Left ventricle myocardium inferior (tissue), 1 donor: ENCODE measurements at regions not wholly inside any gene's neighbourhood (a gene's known extent, or its start where the extent isn't known, plus 50 kb on each side); places are given as distances from the start of the nearest gene placed in this dataset.

Source experiments
- DNase-seq: peaks from one replicate; pipeline ENCODE4 v3.0.0-alpha.2; 2020
- H3K27ac ChIP-seq: fragments of 200-600 bp; replicated peaks from 2 replicates; pipeline ENCODE4 v1.8.0; 2021
- H3K27me3 ChIP-seq: fragments of 200-600 bp; 2 replicates; pipeline ENCODE4 v1.8.0; 2021; ENCODE audit warnings: low read depth
- H3K36me3 ChIP-seq: fragments of 200-600 bp; 2 replicates; pipeline ENCODE4 v1.8.0; 2021
- H3K4me1 ChIP-seq: fragments of 200-600 bp; 2 replicates; pipeline ENCODE4 v1.8.0; 2021
- H3K4me3 ChIP-seq: fragments of 200-600 bp; 2 replicates; pipeline ENCODE4 v1.8.0; 2021; ENCODE audit warnings: mild to moderate bottlenecking, moderate library complexity
- H3K9me3 ChIP-seq: fragments of 200-600 bp; replicated peaks from 2 replicates; pipeline ENCODE4 v1.8.0; 2021
- intact Hi-C: fragments of 100-400 bp; cut with micrococcal nuclease; formaldehyde crosslinking; loops from one replicate; pipeline ENCODE4 v1.11.0; 2022
- TF ChIP-seq, protein P1 (sequence below): fragments of 200-600 bp; IDR thresholded peaks from 2 replicates; pipeline ENCODE4 v1.8.0; 2021; ENCODE audit warnings: antibody characterized with exemption, mild to moderate bottlenecking, borderline replicate concordance
- donor health status: DM: no; HTN: yes; CAD: no; lungs with severe emphysema.

DNA sequence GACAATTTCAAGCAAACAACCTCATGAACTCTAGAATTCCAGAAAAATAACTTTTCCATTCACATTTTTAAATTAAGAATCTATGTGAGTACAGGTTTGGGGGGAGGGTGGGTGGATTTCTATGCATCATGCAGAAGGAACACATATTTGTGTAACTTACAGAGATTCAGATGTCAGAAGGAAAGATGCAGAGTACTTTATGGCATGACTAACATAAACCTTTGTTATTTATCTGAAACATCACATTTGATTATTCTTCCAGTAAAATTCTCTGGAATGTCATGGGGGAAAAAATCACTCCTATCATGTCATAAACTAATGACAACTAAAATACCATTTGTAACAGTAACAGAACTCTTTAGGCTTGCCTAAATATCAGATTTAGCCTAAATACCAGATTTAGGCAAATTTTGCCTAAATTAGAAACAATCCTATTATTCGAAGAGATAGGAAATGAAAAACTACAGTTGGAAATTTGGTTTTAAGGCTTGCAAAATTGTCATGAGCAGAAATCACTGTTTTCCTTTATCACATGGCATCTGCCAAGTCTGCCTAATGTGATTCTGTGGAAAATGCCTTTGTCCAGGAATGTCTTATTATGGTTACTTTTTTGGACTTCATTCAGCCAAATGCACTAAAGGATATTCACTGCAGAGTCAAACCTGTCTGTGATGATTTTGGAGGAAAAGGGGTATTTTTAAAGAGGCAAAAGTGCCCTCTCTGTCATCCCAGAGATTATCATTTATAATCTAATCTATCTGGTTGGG lies 527.7 kb upstream of the CELF2 start:
- Histone ChIP-seq H3K36me3 (no peaks in the 10 kb centered on the region), H3K9me3 (no peaks in the 10 kb centered on the region), H3K27me3 (no peaks in the 10 kb centered on the region), H3K4me1 (no peaks in the 10 kb centered on the region), H3K27ac (no peak overlapping the region), H3K4me3 (no peak overlapping the region)
- TF ChIP-seq, protein P1, sequence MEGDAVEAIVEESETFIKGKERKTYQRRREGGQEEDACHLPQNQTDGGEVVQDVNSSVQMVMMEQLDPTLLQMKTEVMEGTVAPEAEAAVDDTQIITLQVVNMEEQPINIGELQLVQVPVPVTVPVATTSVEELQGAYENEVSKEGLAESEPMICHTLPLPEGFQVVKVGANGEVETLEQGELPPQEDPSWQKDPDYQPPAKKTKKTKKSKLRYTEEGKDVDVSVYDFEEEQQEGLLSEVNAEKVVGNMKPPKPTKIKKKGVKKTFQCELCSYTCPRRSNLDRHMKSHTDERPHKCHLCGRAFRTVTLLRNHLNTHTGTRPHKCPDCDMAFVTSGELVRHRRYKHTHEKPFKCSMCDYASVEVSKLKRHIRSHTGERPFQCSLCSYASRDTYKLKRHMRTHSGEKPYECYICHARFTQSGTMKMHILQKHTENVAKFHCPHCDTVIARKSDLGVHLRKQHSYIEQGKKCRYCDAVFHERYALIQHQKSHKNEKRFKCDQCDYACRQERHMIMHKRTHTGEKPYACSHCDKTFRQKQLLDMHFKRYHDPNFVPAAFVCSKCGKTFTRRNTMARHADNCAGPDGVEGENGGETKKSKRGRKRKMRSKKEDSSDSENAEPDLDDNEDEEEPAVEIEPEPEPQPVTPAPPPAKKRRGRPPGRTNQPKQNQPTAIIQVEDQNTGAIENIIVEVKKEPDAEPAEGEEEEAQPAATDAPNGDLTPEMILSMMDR, result no peak
- intact Hi-C loops, result no loop called here
- no peak for DNase-seq

DNA sequence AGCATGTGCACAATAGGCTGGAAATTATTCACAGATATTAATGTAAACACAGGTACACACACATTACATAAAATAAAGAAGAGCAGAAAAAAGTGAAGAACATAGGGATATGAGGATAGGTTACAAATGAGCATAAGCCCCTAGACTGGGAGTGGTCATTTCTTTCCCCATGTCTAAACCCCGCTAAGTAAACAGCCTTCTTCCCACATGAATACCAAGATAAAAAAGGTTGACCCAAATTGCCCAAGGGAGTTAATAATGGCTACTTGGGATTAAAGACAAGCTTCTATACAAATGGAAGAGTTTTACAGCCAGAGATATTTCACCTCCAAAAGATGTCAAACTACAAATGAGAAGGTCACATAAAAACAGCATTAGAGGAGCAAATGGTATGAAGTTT lies 527.1 kb upstream of the CELF2 start:
- DNase-seq, result no peak
- Histone ChIP-seq H3K9me3 (no peaks in the 10 kb centered on the region), H3K36me3 (no peaks in the 10 kb centered on the region), H3K4me3 (no peak overlapping the region), H3K4me1 (no peaks in the 10 kb centered on the region), H3K27me3 (no peaks in the 10 kb centered on the region), H3K27ac (no peak overlapping the region)
- TF ChIP-seq, protein P1, result no peak
- intact Hi-C loops, result no loop called here

DNA sequence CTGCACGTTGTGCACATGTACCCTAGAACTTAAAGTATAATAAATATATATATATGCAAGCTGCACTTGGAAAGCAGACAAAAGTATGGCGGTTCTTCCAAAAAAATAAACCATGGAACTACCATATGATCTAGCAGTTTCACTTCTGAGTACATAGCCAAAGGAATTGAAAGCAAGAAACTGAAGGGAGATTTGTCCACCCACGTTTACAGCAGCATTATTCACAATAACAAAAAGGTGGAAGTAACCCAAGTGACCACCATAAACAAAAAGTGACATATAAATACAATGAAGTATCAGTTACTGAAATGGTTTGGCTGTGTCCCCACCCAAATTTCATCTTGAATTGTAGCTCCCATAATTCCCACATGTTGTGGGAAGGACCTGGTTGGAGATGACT lies 525.3 kb upstream of the CELF2 start:
- no peak overlapping the region for H3K27ac ChIP-seq
- no peak overlapping the region for H3K4me3 ChIP-seq
- DNase-seq, result no peak
- TF ChIP-seq, protein P1, result no peak
- intact Hi-C loops, result no loop called here
- no peaks in the 10 kb centered on the region for H3K36me3 ChIP-seq
- H3K9me3 ChIP-seq, result no peaks in the 10 kb centered on the region
- no peaks in the 10 kb centered on the region for H3K27me3 ChIP-seq
- H3K4me1 ChIP-seq, result no peaks in the 10 kb centered on the region

DNA sequence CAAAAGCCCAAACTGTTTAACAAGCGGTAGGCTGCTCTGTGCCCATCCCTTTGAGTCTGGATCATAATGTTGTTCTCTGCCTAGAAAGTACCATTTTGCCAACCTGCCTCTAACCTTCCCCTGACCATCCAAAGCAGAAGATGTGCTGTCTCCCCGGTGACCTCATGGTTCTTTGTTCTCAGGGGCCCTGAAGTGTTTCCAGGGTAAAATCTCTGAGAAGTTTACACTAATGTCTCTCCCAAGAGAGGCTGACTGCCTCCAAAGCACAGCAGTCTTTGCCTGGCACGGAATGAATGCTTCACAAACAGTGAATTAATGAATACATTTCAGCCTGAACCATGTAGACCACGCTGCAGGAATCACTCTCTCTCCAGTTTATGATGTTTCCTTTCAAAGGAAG lies 523.8 kb upstream of the CELF2 start:
- Histone ChIP-seq H3K4me3 (no peak overlapping the region), H3K4me1 (no peaks in the 10 kb centered on the region), H3K36me3 (no peaks in the 10 kb centered on the region), H3K27me3 (no peaks in the 10 kb centered on the region), H3K9me3 (no peaks in the 10 kb centered on the region), H3K27ac (no peak overlapping the region)
- TF ChIP-seq, protein P1, result no peak
- intact Hi-C loops, result no loop called here
- DNase-seq, result no peak

DNA sequence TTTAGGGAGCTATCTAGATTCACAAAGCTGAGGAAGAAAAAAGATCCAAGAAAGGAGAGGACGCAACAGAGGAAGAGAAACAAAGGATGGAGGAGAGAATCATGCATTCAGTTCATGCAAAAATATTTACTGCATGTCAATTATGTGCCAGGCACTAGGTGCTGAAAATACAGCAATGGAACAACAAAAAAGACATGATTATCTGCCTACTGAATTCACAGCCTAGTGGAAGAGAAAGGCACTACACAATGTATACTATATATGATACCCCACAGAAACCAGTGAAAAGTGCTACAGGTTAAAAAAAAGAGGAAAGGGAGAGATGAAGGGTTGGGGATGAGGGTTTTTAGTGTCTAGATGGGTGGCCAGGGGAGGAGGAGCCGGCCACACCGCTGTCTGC lies 520.4 kb upstream of the CELF2 start:
- peaks cover 6% of the 10 kb centered on the region for H3K9me3 ChIP-seq
- H3K27me3 ChIP-seq, result no peaks in the 10 kb centered on the region
- TF ChIP-seq, protein P1, result no peak
- no peak for DNase-seq
- H3K27ac ChIP-seq, result no peak overlapping the region
- no peak overlapping the region for H3K4me3 ChIP-seq
- intact Hi-C loops, result no loop called here
- no peaks in the 10 kb centered on the region for H3K4me1 ChIP-seq
- no peaks in the 10 kb centered on the region for H3K36me3 ChIP-seq
